ENCODE measurements at regions not wholly inside any gene's neighbourhood (a gene's known extent, or its start where the extent isn't known, plus 50 kb on each side); places are given as distances from the start of the nearest gene placed in this dataset.

- TF ChIP-seq CTCF (IDR thresholded peaks at IDR 0.05; ENCODE audit: low read depth, low read length), result no peak
- no peak overlapping the region for H3K27ac ChIP-seq
- no peaks in the 10 kb centered on the region for H3K27me3 ChIP-seq (ENCODE audit: insufficient read depth, low read depth, severe bottlenecking)
- no peak for DNase-seq
- no peaks in the 10 kb centered on the region for H3K9me3 ChIP-seq (ENCODE audit: severe bottlenecking)
- no peak overlapping the region for H3K4me3 ChIP-seq (ENCODE audit: low read depth, low read length)
- H3K36me3 ChIP-seq, result no peaks in the 10 kb centered on the region
Observed at GRCh38 chr16:56042416-56042815, 148.9 kb upstream of the GNAO1 start.

- DNase-seq, result peak; percentile 78
- H3K4me3 ChIP-seq (ENCODE audit: low read depth, low read length), result no peak overlapping the region
- H3K9me3 ChIP-seq (ENCODE audit: severe bottlenecking), result no peaks in the 10 kb centered on the region
- H3K36me3 ChIP-seq, result no peaks in the 10 kb centered on the region
- no peaks in the 10 kb centered on the region for H3K27me3 ChIP-seq (ENCODE audit: insufficient read depth, low read depth, severe bottlenecking)
- peak; percentile 94 for TF ChIP-seq CTCF (IDR thresholded peaks at IDR 0.05; ENCODE audit: low read depth, low read length)
- H3K27ac ChIP-seq, result no peak overlapping the region
Observed at GRCh38 chr16:56041556-56042140, 149.6 kb upstream of the GNAO1 start.

- TF ChIP-seq CTCF (IDR thresholded peaks at IDR 0.05; ENCODE audit: low read depth, low read length), result no peak
Observed at GRCh38 chr16:56038564-56039098, 152.7 kb upstream of the GNAO1 start.

GRCh38 chr16:56032072-56032471 lies 156.9 kb upstream of the CES5A start:
- Histone ChIP-seq H3K36me3 (no peaks in the 10 kb centered on the region), H3K27ac (no peak overlapping the region), H3K9me3 (ENCODE audit: severe bottlenecking) (no peaks in the 10 kb centered on the region), H3K4me3 (ENCODE audit: low read depth, low read length) (no peak overlapping the region), H3K27me3 (ENCODE audit: insufficient read depth, low read depth, severe bottlenecking) (no peaks in the 10 kb centered on the region)
- TF ChIP-seq CTCF (IDR thresholded peaks at IDR 0.05; ENCODE audit: low read depth, low read length), result no peak
- no peak for DNase-seq

More at GRCh38 chr16:56038564-56039098, 152.7 kb upstream of the GNAO1 start:
- Histone ChIP-seq H3K9me3 (ENCODE audit: severe bottlenecking) (no peaks in the 10 kb centered on the region), H3K27me3 (ENCODE audit: insufficient read depth, low read depth, severe bottlenecking) (no peaks in the 10 kb centered on the region), H3K36me3 (no peaks in the 10 kb centered on the region), H3K27ac (no peak overlapping the region), H3K4me3 (ENCODE audit: low read depth, low read length) (no peak overlapping the region)
- no peak for DNase-seq

- TF ChIP-seq CTCF (IDR thresholded peaks at IDR 0.05; ENCODE audit: low read depth, low read length), result 0 out of 2 replicates have a peak, but pooled peaks have one; percentile 8
- no peaks in the 10 kb centered on the region for H3K9me3 ChIP-seq (ENCODE audit: severe bottlenecking)
- DNase-seq, result no peak
- no peak overlapping the region for H3K4me3 ChIP-seq (ENCODE audit: low read depth, low read length)
- H3K27me3 ChIP-seq (ENCODE audit: insufficient read depth, low read depth, severe bottlenecking), result no peaks in the 10 kb centered on the region
- H3K27ac ChIP-seq, result no peak overlapping the region
- H3K36me3 ChIP-seq, result no peaks in the 10 kb centered on the region
Observed at GRCh38 chr16:56029026-56029425, 153.9 kb upstream of the CES5A start.

GRCh38 chr16:56022818-56023217 lies 147.6 kb upstream of the CES5A start:
- DNase-seq, result no peak
- no peak for TF ChIP-seq CTCF (IDR thresholded peaks at IDR 0.05; ENCODE audit: low read depth, low read length)
- no peak overlapping the region for H3K27ac ChIP-seq

More at GRCh38 chr16:56022818-56023217, 147.6 kb upstream of the CES5A start:
- Histone ChIP-seq H3K36me3 (no peaks in the 10 kb centered on the region), H3K9me3 (ENCODE audit: severe bottlenecking) (no peaks in the 10 kb centered on the region), H3K27me3 (ENCODE audit: insufficient read depth, low read depth, severe bottlenecking) (no peaks in the 10 kb centered on the region), H3K4me3 (ENCODE audit: low read depth, low read length) (no peak overlapping the region)
